Endothelial cell of umbilical vein (primary cell): ENCODE measurements at regions not wholly inside any gene's neighbourhood (a gene's known extent, or its start where the extent isn't known, plus 50 kb on each side); places are given as distances from the start of the nearest gene placed in this dataset.

Experiments
- BruUV-seq: library from RNA; stranded (reverse); fragments of 400-500 nt; replicated peaks from 2 replicates; lab custom pipeline; 2021; lab: Mats Ljungman, UMichigan
- CTCF ChIA-PET: fragments of 300-600, 350-600 bp; sonication (Branson Sonifier 250); formaldehyde crosslinking; loops from one replicate; lab custom pipeline; 2021; ENCODE audit warnings: antibody characterized with exemption, inconsistent platforms; lab: Charles Lee
- POLR2A ChIA-PET: fragments of 300-600, 350-600 bp; sonication (Branson Sonifier 250); formaldehyde crosslinking; loops from one replicate; lab custom pipeline; 2021; ENCODE audit warnings: antibody characterized with exemption, inconsistent platforms; lab: Charles Lee
- DNase-seq: peaks from one replicate; pipeline ENCODE4 v3.0.0-alpha.2; 2011; ENCODE audit warnings: low read depth, low spot score
- FAIRE-seq: peaks from 2 replicates; lab custom pipeline; 2011; peaks lifted over from hg19 to GRCh38; lab: Jason Lieb, UNC
- H2AFZ ChIP-seq: 2 replicates; pipeline ENCODE4 v1.6.0; 2012; ENCODE audit warnings: low read depth, low read length, control low read depth, inconsistent platforms
- H3K27ac ChIP-seq: 2 replicates; pipeline ENCODE4 v1.5.1; 2011; ENCODE audit warnings: low read depth, mild to moderate bottlenecking, control low read depth, low read length, moderate library complexity; ENCODE audit not compliant: insufficient read depth
- H3K27me3 ChIP-seq, 2 experiments: 2 replicates each; pipeline versions ENCODE4 v1.6.0 to v1.6.1; 2011; ENCODE audit warnings: low read length in 2 of 2, mixed read lengths in 1 of 2; ENCODE audit not compliant: control insufficient read depth in 2 of 2, insufficient read depth in 2 of 2
- H3K36me3 ChIP-seq, 2 experiments: 2 replicates in 1 of 2; 3 replicates in 1 of 2; pipeline ENCODE4 v1.5.1; 2011; ENCODE audit warnings: low read length in 2 of 2, mild to moderate bottlenecking in 1 of 2, moderate library complexity in 1 of 2; ENCODE audit not compliant: control insufficient read depth in 2 of 2, insufficient read depth in 2 of 2; ENCODE audit errors: extremely low read depth in 1 of 2
- H3K4me1 ChIP-seq: 3 replicates; pipeline ENCODE4 v1.5.1; 2011; ENCODE audit warnings: mild to moderate bottlenecking, low read length; ENCODE audit not compliant: control insufficient read depth, insufficient read depth; ENCODE audit errors: extremely low read depth
- H3K4me2 ChIP-seq: 2 replicates; pipeline ENCODE4 v1.6.1; 2011; ENCODE audit warnings: low read length, control low read depth, mixed read lengths; ENCODE audit not compliant: insufficient read depth
- H3K4me3 ChIP-seq, 3 experiments: fragments of 200-600 bp in 1 of 3; sonication (generic), shearing (Covaris generic) in 1 of 3; replicated peaks in 1 of 3; 2 replicates each; pipeline ENCODE4 v1.5.1; 2011 to 2016; ENCODE audit warnings: control low read depth in 3 of 3, low read length in 3 of 3, mild to moderate bottlenecking in 2 of 3, inconsistent platforms in 1 of 3, low read depth in 1 of 3, moderate library complexity in 1 of 3; ENCODE audit not compliant: insufficient read depth in 1 of 3
- H3K79me2 ChIP-seq: 2 replicates; pipeline ENCODE4 v1.6.0; 2012; ENCODE audit warnings: low read length, inconsistent platforms; ENCODE audit not compliant: control insufficient read depth, insufficient read depth
- H3K9ac ChIP-seq: replicated peaks from 2 replicates; pipeline ENCODE3; 2011; ENCODE audit warnings: low read length, control low read depth; ENCODE audit not compliant: insufficient read depth; ENCODE audit errors: extremely low read depth
- H3K9me1 ChIP-seq: replicated peaks from 3 replicates; pipeline ENCODE4 v1.6.0; 2011; ENCODE audit warnings: mild to moderate bottlenecking, low read length; ENCODE audit not compliant: control insufficient read depth, insufficient read depth; ENCODE audit errors: extremely low read depth
- H3K9me3 ChIP-seq: replicated peaks from 2 replicates; pipeline ENCODE4 v1.5.1; 2012; ENCODE audit warnings: low read length, inconsistent platforms; ENCODE audit not compliant: control insufficient read depth, insufficient read depth
- H4K20me1 ChIP-seq: replicated peaks from 2 replicates; pipeline ENCODE3; 2011; ENCODE audit warnings: mild to moderate bottlenecking, low read length; ENCODE audit not compliant: control insufficient read depth, insufficient read depth; ENCODE audit errors: extremely low read depth
- EZH2 ChIP-seq: IDR thresholded peaks from 2 replicates; pipeline ENCODE4 v1.6.1; 2012; ENCODE audit warnings: borderline replicate concordance, low read depth, mild to moderate bottlenecking, moderate library complexity, low read length, inconsistent platforms; ENCODE audit not compliant: severe bottlenecking
- FOS ChIP-seq: IDR thresholded peaks from 2 replicates; pipeline ENCODE4 v1.6.1; 2011; ENCODE audit warnings: mild to moderate bottlenecking, low read length, moderate library complexity, borderline replicate concordance; ENCODE audit not compliant: insufficient read depth
- GATA2 ChIP-seq: IDR thresholded peaks from 2 replicates; pipeline ENCODE4 v1.7.0; 2011; ENCODE audit warnings: low read depth, mild to moderate bottlenecking, moderate library complexity, mixed read lengths, low read length; ENCODE audit not compliant: insufficient read length, insufficient read depth
- JUN ChIP-seq: IDR thresholded peaks from 2 replicates; pipeline ENCODE4 v1.6.1; 2011; ENCODE audit warnings: borderline replicate concordance, low read depth; ENCODE audit not compliant: insufficient read length, insufficient read depth
- MAX ChIP-seq: IDR thresholded peaks from 2 replicates; pipeline ENCODE4 v1.6.1; 2011; ENCODE audit not compliant: insufficient read depth, insufficient read length
- MYC ChIP-seq: IDR thresholded peaks from one replicate; pipeline ENCODE4 v1.6.1; 2011; ENCODE audit warnings: mild to moderate bottlenecking, low read depth, low read length
- POLR2A ChIP-seq: IDR thresholded peaks from 2 replicates; pipeline ENCODE4 v1.6.1; 2012; ENCODE audit warnings: low read depth, mild to moderate bottlenecking, control low read depth, low read length
- dilution Hi-C: fragments of 300-500 bp; cut with MboI; formaldehyde crosslinking; loops from one replicate; pipeline ENCODE4 v1.15.0; 2019; ENCODE audit warnings: low sequenced_read_pairs; ENCODE audit not compliant: extremely low pct_ligation_motif_present
- intact Hi-C: fragments of 100-400 bp; cut with micrococcal nuclease; formaldehyde crosslinking; loops from one replicate; pipeline ENCODE4 v1.10.0; 2022
- TF ChIP-seq, protein P1 (sequence below), 2 donors: IDR thresholded peaks; 1 replicate in 1 of 2; 2 replicates in 1 of 2; pipeline ENCODE4 v1.5.1; 2011; ENCODE audit warnings: low read length in 2 of 2, mild to moderate bottlenecking in 2 of 2, moderate library complexity in 2 of 2, control low read depth in 1 of 2, inconsistent platforms in 1 of 2, low read depth in 1 of 2; ENCODE audit not compliant: insufficient read depth in 1 of 2; ENCODE audit errors: extremely low read depth in 1 of 2

DNA sequence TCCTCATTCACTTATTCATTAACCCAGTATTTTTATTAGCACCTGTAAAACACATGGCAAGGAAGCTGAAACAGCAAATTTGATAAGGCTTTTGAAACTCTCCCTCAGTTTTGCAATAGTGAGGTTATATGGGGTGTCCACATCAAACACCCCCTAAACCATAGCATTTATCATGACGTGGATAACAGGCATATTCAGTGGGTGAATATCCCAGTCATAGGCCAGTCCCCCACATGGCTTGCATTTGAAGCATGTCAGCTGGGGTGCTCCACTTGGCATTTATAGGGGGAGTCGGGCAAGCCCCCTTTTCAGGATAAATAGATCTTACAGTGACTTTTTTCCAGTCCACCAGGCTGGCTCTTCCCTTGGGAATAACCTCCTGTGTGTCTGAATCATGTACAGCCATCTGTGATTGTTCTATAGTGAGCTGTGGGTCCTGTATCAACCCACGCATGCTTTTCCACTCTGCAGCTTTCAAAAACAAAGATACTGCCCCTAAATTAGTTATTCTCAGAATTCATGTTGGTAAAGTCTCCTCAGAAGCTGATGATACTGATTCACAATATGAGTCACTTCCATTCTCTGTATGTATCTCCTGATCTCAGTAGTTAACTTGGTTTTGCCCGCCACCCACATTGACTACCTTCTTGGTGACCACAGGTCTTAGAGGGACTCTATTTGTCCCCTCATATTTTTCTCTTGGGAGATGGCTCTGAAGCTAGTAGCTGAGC lies 84.4 kb upstream of the SPIN1 start:
- no peaks in the 10 kb centered on the region for H4K20me1 ChIP-seq
- intact Hi-C loops, result no loop called here
- H3K27me3 ChIP-seq, result no peaks in the 10 kb centered on the region
- H3K4me2 ChIP-seq, result no peak overlapping the region
- DNase-seq, result no peak
- TF ChIP-seq JUN (no peak), POLR2A (no peak), EZH2 (no peak), MAX (no peak), MYC (no peak), GATA2 (no peak), FOS (no peak)
- TF ChIP-seq, protein P1, sequence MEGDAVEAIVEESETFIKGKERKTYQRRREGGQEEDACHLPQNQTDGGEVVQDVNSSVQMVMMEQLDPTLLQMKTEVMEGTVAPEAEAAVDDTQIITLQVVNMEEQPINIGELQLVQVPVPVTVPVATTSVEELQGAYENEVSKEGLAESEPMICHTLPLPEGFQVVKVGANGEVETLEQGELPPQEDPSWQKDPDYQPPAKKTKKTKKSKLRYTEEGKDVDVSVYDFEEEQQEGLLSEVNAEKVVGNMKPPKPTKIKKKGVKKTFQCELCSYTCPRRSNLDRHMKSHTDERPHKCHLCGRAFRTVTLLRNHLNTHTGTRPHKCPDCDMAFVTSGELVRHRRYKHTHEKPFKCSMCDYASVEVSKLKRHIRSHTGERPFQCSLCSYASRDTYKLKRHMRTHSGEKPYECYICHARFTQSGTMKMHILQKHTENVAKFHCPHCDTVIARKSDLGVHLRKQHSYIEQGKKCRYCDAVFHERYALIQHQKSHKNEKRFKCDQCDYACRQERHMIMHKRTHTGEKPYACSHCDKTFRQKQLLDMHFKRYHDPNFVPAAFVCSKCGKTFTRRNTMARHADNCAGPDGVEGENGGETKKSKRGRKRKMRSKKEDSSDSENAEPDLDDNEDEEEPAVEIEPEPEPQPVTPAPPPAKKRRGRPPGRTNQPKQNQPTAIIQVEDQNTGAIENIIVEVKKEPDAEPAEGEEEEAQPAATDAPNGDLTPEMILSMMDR (IDR thresholded peaks at IDR 0.05; ENCODE audit: extremely low read depth in 1 of 2, insufficient read depth in 1 of 2, low read depth in 1 of 2, low read length in 2 of 2), result no peak
- H3K27ac ChIP-seq, result no peak overlapping the region
- no peaks in the 10 kb centered on the region for H3K9me3 ChIP-seq
- H3K9me1 ChIP-seq, result no peaks in the 10 kb centered on the region
- no peak for FAIRE-seq
- H3K9ac ChIP-seq, result no peak overlapping the region
- POLR2A ChIA-PET, result no interaction called here
- no peaks in the 10 kb centered on the region for H3K36me3 ChIP-seq
- dilution Hi-C loops, result no loop called here
- CTCF ChIA-PET, result interaction anchor here (0.6 kb wide), 1 partner anchor 22 kb away, joined by 3 read pairs; no protein-coding TSS in a partner anchor
- no peaks in the 10 kb centered on the region for H3K4me1 ChIP-seq
- no TSS peak for BruUV-seq
- H2AFZ ChIP-seq, result no peak overlapping the region
- no peaks in the 10 kb centered on the region for H3K79me2 ChIP-seq
- H3K4me3 ChIP-seq, result no peak overlapping the region
